Liver (tissue), 8 donors: ENCODE measurements at regions not wholly inside any gene's neighbourhood (a gene's known extent, or its start where the extent isn't known, plus 50 kb on each side); places are given as distances from the start of the nearest gene placed in this dataset.

ENCODE experiments used
- DNase-seq: peaks from one replicate; pipeline ENCODE4 v3.0.0-alpha.2; 2017; ENCODE audit warnings: low spot score
- H3K27ac ChIP-seq, 2 donors: one replicate each; pipeline ENCODE4 v1.7.0; 2013; ENCODE audit warnings: inconsistent platforms in 2 of 2, low read length in 2 of 2, control low read depth in 1 of 2, low read depth in 1 of 2, mild to moderate bottlenecking in 1 of 2
- H3K27me3 ChIP-seq, 4 donors: one replicate each; pipeline versions ENCODE4 v1.6.1 to v1.7.0; 2013; ENCODE audit warnings: low read length in 3 of 4, inconsistent platforms in 1 of 4, mild to moderate bottlenecking in 1 of 4, moderate library complexity in 1 of 4; ENCODE audit not compliant: control insufficient read depth in 4 of 4, insufficient read depth in 4 of 4
- H3K36me3 ChIP-seq, 4 donors: one replicate each; pipeline versions ENCODE4 v1.6.1 to v1.7.0; 2013; ENCODE audit warnings: low read length in 3 of 4, mild to moderate bottlenecking in 3 of 4, low read depth in 1 of 4, moderate library complexity in 1 of 4; ENCODE audit not compliant: control insufficient read depth in 4 of 4, insufficient read depth in 3 of 4
- H3K4me1 ChIP-seq, 4 donors: one replicate each; pipeline versions ENCODE4 v1.6.1 to v1.7.0; 2013; ENCODE audit warnings: low read length in 3 of 4, mild to moderate bottlenecking in 3 of 4, moderate library complexity in 1 of 4; ENCODE audit not compliant: control insufficient read depth in 4 of 4, insufficient read depth in 4 of 4
- H3K4me3 ChIP-seq, 3 donors: one replicate each; pipeline versions ENCODE4 v1.6.1 to v1.7.0; 2013; ENCODE audit warnings: low read length in 3 of 3, control low read depth in 1 of 3, low read depth in 1 of 3, mild to moderate bottlenecking in 1 of 3
- H3K9ac ChIP-seq, 2 donors: one replicate each; pipeline ENCODE4 v1.7.0; 2013; ENCODE audit warnings: low read length in 2 of 2, mild to moderate bottlenecking in 2 of 2, moderate library complexity in 2 of 2, control low read depth in 1 of 2, low read depth in 1 of 2
- H3K9me3 ChIP-seq, 4 donors: one replicate each; pipeline versions ENCODE4 v1.6.1 to v1.7.0; 2013; ENCODE audit warnings: low read length in 3 of 4; ENCODE audit not compliant: control insufficient read depth in 4 of 4
- EGR1 ChIP-seq, 2 donors: IDR thresholded peaks; 2 replicates each; pipeline ENCODE4 v1.6.1; 2016 to 2018; ENCODE audit warnings: antibody characterized with exemption in 2 of 2, low read depth in 2 of 2
- FOXA1 ChIP-seq: IDR thresholded peaks from 2 replicates; pipeline ENCODE4 v1.6.1; 2016; ENCODE audit warnings: antibody characterized with exemption
- FOXA2 ChIP-seq: IDR thresholded peaks from 2 replicates; pipeline ENCODE4 v1.6.1; 2016; ENCODE audit warnings: antibody characterized with exemption
- GABPA ChIP-seq, 2 donors: IDR thresholded peaks in 1 of 2; conservative IDR thresholded peaks in 1 of 2; 2 replicates each; pipeline ENCODE4 v1.6.1; 2016; ENCODE audit warnings: antibody characterized with exemption in 2 of 2, mild to moderate bottlenecking in 1 of 2, moderate library complexity in 1 of 2
- HNF4A ChIP-seq, 2 donors: conservative IDR thresholded peaks; 2 replicates each; pipeline ENCODE4 v1.6.1; 2016; ENCODE audit warnings: antibody characterized with exemption in 2 of 2, mild to moderate bottlenecking in 2 of 2
- HNF4G ChIP-seq: IDR thresholded peaks from 2 replicates; pipeline ENCODE4 v1.6.1; 2016; ENCODE audit warnings: antibody characterized with exemption
- JUND ChIP-seq, 2 donors: IDR thresholded peaks; 2 replicates each; pipeline ENCODE4 v1.6.1; 2016; ENCODE audit warnings: antibody characterized with exemption in 2 of 2
- NR2F2 ChIP-seq: IDR thresholded peaks from 2 replicates; pipeline ENCODE4 v1.6.1; 2016; ENCODE audit warnings: antibody characterized with exemption
- RAD21 ChIP-seq, 2 donors: IDR thresholded peaks; 2 replicates each; pipeline ENCODE4 v1.6.1; 2016; ENCODE audit warnings: antibody characterized with exemption in 2 of 2, mild to moderate bottlenecking in 2 of 2
- RXRA ChIP-seq, 2 donors: IDR thresholded peaks; 2 replicates each; pipeline ENCODE4 v1.6.1; 2017 to 2018; ENCODE audit warnings: antibody characterized with exemption in 2 of 2, mild to moderate bottlenecking in 1 of 2
- SP1 ChIP-seq: IDR thresholded peaks from 2 replicates; pipeline ENCODE4 v1.6.1; 2018; ENCODE audit warnings: antibody characterized with exemption, mild to moderate bottlenecking
- TAF1 ChIP-seq: conservative IDR thresholded peaks from 2 replicates; pipeline ENCODE4 v1.6.1; 2016; ENCODE audit warnings: antibody characterized with exemption, mild to moderate bottlenecking
- YY1 ChIP-seq: IDR thresholded peaks from 2 replicates; pipeline ENCODE4 v1.6.1; 2016; ENCODE audit warnings: antibody characterized with exemption, mild to moderate bottlenecking
- WGBS: extraction: QIAGEN DNeasy Blood & Tissue Kit; methylation state at CpG from one replicate; pipeline ENCODE4 v1.1.7; 2013; 5-methylcytosine and 5-hydroxymethylcytosine counted together
- TF ChIP-seq, protein P1 (sequence below): IDR thresholded peaks from 2 replicates; pipeline ENCODE4 v1.6.1; 2016; ENCODE audit warnings: antibody characterized with exemption, mild to moderate bottlenecking
- TF ChIP-seq, protein P2 (sequence below): IDR thresholded peaks from 2 replicates; pipeline ENCODE4 v1.6.1; 2016; ENCODE audit warnings: antibody characterized with exemption
- TF ChIP-seq, protein P3 (sequence below): IDR thresholded peaks from 2 replicates; pipeline ENCODE4 v1.6.1; 2016; ENCODE audit warnings: antibody characterized with exemption
- TF ChIP-seq, protein P4 (sequence below): IDR thresholded peaks from 2 replicates; pipeline ENCODE4 v1.6.1; 2016; ENCODE audit warnings: antibody characterized with exemption
- TF ChIP-seq, protein P5 (sequence below): fragments of 150-350 bp; IDR thresholded peaks from 2 replicates; pipeline ENCODE4 v1.5.1; 2017; ENCODE audit warnings: improper control_type of control experiment, low read depth, low read length; ENCODE audit not compliant: missing input control
- donor health status: healthy.
- donor health status: healthy.
- donor health status: healthy.
- donor health status: healthy.
- donor health status: healthy.

DNA sequence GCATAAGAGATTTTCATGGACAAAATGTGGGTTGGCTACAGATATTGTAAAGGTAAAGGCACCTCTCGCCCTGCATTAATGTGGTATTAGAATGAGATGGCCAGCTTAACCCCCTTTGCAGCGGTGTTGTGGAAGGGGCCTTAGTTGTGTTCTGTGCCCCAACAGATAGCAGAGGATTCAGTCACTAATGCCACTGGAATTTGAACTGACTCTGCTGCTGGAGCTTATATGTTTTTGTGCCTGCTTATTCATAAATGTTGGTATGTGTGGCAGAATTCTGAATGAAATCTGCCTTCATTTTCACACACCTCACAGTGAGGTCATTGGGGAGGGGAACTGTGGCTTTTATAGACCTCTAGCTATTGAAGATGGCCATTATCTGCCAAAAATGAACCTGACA, 90.7 kb upstream of the ITGA6 start (continued):
- no peak for TF ChIP-seq SP1
- TF ChIP-seq, protein P1, sequence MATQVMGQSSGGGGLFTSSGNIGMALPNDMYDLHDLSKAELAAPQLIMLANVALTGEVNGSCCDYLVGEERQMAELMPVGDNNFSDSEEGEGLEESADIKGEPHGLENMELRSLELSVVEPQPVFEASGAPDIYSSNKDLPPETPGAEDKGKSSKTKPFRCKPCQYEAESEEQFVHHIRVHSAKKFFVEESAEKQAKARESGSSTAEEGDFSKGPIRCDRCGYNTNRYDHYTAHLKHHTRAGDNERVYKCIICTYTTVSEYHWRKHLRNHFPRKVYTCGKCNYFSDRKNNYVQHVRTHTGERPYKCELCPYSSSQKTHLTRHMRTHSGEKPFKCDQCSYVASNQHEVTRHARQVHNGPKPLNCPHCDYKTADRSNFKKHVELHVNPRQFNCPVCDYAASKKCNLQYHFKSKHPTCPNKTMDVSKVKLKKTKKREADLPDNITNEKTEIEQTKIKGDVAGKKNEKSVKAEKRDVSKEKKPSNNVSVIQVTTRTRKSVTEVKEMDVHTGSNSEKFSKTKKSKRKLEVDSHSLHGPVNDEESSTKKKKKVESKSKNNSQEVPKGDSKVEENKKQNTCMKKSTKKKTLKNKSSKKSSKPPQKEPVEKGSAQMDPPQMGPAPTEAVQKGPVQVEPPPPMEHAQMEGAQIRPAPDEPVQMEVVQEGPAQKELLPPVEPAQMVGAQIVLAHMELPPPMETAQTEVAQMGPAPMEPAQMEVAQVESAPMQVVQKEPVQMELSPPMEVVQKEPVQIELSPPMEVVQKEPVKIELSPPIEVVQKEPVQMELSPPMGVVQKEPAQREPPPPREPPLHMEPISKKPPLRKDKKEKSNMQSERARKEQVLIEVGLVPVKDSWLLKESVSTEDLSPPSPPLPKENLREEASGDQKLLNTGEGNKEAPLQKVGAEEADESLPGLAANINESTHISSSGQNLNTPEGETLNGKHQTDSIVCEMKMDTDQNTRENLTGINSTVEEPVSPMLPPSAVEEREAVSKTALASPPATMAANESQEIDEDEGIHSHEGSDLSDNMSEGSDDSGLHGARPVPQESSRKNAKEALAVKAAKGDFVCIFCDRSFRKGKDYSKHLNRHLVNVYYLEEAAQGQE, result no peak
- TF ChIP-seq EGR1 (IDR thresholded peaks at IDR 0.05; ENCODE audit: low read depth in 2 of 2), result no peak
- TF ChIP-seq, protein P2, sequence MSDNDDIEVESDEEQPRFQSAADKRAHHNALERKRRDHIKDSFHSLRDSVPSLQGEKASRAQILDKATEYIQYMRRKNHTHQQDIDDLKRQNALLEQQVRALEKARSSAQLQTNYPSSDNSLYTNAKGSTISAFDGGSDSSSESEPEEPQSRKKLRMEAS, result no peak
- TF ChIP-seq, protein P3, sequence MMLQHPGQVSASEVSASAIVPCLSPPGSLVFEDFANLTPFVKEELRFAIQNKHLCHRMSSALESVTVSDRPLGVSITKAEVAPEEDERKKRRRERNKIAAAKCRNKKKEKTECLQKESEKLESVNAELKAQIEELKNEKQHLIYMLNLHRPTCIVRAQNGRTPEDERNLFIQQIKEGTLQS, result no peak

DNA sequence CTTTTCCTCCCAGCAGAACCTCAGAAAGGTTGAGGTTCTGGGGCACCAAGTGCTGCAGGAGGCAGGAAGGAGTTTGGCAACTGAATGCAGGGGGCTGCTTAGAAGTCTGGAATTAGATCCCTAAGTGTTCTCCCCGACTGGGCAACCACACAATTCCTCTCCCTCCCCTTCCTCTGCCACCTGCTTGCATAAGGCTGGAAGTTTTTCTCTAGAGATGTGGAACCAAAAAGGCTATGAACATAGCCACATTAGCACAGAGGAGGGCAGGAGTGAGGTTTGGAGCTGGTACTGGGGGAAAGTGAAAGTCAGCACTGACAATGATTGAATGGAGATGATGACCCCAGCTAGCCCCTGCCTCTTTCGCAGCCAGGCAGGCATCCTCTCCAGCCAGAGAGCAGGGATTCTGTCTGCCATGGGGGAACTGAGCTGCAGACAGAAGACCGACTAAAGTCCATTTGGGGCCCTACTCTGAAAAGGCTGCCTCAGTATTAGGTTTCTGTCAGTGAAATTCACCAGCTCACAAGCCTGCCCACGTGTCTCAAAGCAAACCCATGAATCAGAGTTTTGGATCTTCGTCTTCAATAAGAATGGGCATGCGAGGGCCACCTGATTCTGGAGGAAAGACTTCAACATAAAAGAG, 87.9 kb upstream of the ITGA6 start:
- Histone ChIP-seq H3K27ac (peak overlapping the region; percentile 75), H3K9ac (peak overlapping the region in 1 of 2 donors; percentile 63), H3K9me3 (peaks cover 0 to 3% (median 0%) of the 10 kb centered on the region in 4 donors), H3K27me3 (no peaks in the 10 kb centered on the region), H3K36me3 (no peaks in the 10 kb centered on the region), H3K4me3 (peak overlapping the region in 1 of 3 donors; percentile 12), H3K4me1 (peaks cover 0 to 25% (median 15%) of the 10 kb centered on the region in 4 donors)
- no peak for DNase-seq
- WGBS, result 11% methylated on average over 6 of the region's 6 CpGs
- TF ChIP-seq RXRA (IDR thresholded peaks at IDR 0.05) (peak; percentile 56 to 64), EGR1 (IDR thresholded peaks at IDR 0.05; ENCODE audit: low read depth in 2 of 2) (no peak), NR2F2 (peak; percentile 45), FOXA1 (no peak), HNF4A (conservative IDR thresholded peaks at IDR 0.05) (peak; percentile 55 to 67), GABPA (IDR thresholded peaks at IDR 0.05 in 1 of 2, conservative IDR thresholded peaks at IDR 0.05 in 1 of 2) (no peak), SP1 (peak; percentile 73), HNF4G (no peak), FOXA2 (no peak), TAF1 (no peak), YY1 (no peak), RAD21 (IDR thresholded peaks at IDR 0.05) (peak; percentile 75 to 87), JUND (IDR thresholded peaks at IDR 0.05) (no peak)
- TF ChIP-seq, protein P4, sequence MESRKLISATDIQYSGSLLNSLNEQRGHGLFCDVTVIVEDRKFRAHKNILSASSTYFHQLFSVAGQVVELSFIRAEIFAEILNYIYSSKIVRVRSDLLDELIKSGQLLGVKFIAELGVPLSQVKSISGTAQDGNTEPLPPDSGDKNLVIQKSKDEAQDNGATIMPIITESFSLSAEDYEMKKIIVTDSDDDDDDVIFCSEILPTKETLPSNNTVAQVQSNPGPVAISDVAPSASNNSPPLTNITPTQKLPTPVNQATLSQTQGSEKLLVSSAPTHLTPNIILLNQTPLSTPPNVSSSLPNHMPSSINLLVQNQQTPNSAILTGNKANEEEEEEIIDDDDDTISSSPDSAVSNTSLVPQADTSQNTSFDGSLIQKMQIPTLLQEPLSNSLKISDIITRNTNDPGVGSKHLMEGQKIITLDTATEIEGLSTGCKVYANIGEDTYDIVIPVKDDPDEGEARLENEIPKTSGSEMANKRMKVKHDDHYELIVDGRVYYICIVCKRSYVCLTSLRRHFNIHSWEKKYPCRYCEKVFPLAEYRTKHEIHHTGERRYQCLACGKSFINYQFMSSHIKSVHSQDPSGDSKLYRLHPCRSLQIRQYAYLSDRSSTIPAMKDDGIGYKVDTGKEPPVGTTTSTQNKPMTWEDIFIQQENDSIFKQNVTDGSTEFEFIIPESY, result no peak
- TF ChIP-seq, protein P1, result no peak
- TF ChIP-seq, protein P2, result no peak
- TF ChIP-seq, protein P3, result no peak
- TF ChIP-seq, protein P5, sequence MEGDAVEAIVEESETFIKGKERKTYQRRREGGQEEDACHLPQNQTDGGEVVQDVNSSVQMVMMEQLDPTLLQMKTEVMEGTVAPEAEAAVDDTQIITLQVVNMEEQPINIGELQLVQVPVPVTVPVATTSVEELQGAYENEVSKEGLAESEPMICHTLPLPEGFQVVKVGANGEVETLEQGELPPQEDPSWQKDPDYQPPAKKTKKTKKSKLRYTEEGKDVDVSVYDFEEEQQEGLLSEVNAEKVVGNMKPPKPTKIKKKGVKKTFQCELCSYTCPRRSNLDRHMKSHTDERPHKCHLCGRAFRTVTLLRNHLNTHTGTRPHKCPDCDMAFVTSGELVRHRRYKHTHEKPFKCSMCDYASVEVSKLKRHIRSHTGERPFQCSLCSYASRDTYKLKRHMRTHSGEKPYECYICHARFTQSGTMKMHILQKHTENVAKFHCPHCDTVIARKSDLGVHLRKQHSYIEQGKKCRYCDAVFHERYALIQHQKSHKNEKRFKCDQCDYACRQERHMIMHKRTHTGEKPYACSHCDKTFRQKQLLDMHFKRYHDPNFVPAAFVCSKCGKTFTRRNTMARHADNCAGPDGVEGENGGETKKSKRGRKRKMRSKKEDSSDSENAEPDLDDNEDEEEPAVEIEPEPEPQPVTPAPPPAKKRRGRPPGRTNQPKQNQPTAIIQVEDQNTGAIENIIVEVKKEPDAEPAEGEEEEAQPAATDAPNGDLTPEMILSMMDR, result peak; percentile 26
